ENCODE measurements at regions not wholly inside any gene's neighbourhood (a gene's known extent, or its start where the extent isn't known, plus 50 kb on each side); places are given as distances from the start of the nearest gene placed in this dataset.

DNA sequence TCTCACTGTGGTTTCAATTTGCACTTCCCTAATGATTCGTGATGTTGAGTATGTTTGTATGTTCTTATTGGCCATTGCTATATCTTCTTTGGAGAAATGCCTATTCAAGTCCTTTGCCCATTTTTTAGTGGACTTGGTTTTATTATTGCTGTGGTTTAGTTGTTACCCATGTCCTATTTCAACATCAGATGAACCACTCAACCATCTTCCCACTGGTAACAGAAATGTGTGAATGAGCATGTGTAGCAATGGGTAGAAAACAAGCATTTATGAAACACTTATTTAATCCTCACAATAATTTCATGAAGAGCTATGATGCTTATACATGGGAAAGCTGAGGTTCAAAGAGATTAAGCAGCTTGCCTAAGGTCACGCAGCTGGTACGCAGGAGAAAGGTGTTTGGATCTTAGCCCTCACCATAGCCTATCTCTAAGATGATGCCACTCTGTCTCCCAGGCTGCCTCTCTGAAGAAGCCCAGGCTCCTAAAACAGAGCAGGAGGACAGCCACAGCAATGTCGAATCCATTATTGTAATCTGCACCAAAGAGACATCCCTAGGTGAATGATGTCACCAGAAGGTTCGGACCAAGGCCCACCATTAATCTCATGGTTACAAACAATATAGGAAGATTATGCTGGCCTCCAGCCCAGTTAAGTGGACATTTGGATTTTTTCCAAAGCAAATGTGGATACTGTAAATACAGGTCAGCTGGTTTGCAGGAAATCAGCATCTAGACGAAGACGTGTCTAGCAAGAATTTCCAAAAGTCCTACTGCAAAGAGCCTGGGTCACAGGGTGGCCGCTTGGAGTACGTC is 447.6 kb upstream of the ZMIZ1 start:
- TF ChIP-seq POLR2AphosphoS5 (IDR thresholded peaks at IDR 0.05; ENCODE audit: borderline replicate concordance, low read depth, low read length) (no peak), EZH2 (IDR thresholded peaks at IDR 0.05) (no peak)

Data from SK-N-MC (cell line).